Hindlimb muscle (tissue), 1 donor: ENCODE measurements at regions not wholly inside any gene's neighbourhood (a gene's known extent, or its start where the extent isn't known, plus 50 kb on each side); places are given as distances from the start of the nearest gene placed in this dataset.
"Not testable (repeated sequence)": the region's sequence is repeated elsewhere in the genome, so short reads cannot be mapped to it uniquely, and the experiment has no call there.

Experiments used
- DNase-seq: peaks from one replicate; pipeline ENCODE4 v3.0.0-alpha.2; 2013

DNA sequence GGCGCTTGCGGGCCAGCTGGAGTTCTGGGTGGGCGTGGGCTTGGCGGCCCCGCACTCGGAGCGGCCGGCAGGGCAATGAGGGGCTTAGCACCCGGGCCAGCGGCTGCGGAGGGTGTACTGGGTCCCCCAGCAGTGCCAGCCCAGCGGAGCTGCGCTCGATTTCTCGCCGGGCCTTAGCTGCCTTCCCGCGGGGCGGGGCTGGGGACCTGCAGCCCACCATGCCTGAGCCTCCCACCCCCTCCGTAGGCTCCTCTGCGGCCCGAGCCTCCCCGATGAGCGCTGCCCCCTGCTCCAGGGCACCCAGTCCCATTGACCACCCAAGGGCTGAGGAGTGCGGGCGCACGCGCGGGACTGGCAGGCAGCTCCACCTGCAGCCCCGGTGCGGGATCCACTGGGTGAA is 827.6 kb downstream of the PLOD2 start:
- not testable (repeated sequence) for DNase-seq

DNA sequence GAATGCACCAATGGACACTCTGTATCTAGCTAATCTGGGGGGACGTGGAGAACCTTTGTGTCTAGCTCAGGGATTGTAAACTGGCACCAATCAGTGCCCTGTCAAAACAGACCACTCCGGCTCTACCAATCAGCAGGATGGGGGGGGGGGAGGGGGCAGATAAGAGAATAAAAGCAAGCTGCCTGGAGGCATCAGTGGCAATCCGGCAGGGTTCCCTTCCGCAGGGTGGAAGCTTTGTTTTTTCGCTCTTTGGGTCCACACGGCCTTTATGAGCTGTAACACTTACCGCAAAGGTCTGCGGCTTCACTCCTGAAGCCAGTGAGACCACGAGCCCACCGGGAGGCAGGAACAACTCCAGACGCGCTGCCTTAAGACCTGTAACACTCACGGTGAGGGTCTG is 827.1 kb downstream of the PLOD2 start:
- DNase-seq = no peak

DNA sequence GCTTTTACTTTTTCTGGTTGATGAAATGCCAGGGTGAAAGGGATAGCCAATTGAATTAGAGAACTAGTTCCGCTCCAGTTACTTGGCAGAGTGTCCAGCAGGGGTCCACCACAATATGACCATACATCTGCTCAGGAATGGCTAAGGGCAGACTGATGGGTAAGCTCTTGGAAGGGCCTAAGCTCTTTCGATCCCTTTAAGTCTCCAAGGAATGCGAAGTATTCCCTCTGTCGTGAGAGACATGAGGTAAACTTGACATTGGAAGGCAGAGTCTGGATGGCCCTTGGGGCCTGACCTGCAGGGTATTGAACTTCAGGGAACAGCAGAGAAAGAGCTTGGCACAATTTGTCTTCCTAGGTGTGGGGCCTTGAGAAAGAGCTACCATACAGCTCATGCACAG is 805.8 kb downstream of the PLOD2 start:
- DNase-seq = no peak

DNA sequence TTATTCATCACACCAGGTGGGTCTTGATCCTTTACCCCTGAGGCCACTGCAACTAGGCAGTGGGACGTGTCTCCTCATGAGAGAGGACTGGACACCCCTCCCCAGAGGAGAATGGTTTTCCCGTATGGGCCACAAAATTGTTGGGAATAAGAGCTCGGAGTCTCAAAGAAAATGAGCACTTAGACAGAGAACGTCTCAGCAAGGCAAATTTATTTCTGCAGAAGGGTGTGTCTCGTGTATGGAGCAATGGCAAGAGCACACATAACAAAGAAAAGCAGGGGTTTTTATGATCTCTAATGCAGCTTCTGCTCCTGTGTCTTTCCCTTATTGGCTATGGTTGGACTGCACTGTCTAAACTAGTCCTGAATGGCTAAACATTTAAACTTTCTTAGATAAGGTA is 803.5 kb downstream of the PLOD2 start:
- DNase-seq = no peak

DNA sequence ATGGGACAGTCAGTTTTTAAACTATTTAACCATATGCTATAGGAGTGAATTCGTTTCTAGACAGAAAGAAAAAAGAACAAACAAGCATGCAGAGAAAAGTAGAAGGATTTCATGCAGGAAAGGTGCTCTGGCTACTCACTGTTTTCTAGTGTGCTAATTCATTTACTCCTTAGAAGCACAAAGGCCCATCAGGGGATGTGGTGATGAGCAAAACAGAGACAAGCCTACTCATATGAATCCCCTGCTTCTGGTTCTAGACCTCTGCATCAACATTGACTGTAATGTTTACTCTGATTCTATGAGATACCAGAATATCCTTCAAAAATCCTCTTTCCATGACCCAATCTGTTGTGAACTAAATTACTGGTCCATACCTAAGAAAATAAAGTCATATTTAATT is 801.9 kb downstream of the PLOD2 start:
- no peak for DNase-seq

DNA sequence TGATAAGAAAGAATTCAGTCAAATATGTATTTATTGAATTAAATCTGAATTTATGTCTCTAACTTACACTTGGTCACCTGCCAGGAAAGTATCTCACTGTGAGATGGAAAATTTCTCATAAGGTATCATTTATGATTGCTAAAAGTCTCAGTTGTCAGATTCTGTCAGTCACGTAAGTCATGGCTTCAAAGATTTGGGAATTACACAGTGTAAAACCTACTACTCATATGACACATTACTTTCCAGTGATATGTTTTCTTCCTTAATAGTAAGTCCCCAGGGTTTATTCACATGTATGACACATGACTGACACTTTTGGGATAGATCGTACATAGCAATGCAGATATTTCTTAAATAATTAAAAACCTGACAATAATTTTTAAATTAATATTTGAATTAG is 792.2 kb downstream of the PLOD2 start:
- no peak for DNase-seq

DNA sequence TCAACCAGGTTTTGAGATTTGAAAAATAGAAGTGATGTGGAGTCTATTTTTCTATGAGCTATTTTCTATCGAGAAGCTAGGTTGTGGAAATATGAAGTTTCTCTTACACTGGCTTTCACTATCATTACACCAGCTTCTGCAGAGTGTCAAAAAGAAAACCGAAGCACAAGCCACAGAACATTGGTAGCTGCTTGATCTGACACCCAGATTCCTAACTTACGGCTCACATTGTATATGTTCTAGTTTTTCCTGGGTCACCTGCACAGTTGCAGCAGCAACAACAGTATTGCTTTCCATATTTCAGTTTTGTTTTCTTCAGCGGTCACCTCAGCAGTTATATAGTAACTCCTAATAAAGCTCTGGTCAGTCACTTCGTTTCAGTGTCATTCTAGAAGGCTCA is 790.1 kb downstream of the PLOD2 start:
- DNase-seq = no peak

DNA sequence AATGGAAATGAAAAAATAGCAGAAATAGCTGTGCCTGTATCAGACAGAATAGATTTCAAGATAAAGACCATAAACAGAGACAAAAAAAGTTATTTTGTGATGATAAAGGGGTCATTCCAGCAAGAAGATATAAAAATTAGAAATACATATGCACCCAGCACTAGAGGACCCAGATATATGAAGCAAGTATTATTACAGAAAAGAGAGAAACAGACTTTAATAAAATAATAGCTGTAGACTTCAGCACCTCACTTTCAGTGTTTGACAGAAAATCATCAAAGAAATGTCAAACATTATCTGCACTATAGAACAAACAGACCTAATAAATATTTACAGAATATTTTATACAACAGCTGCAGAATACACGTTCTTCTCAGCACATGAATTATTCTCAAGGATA is 783.7 kb downstream of the PLOD2 start:
- DNase-seq = no peak

DNA sequence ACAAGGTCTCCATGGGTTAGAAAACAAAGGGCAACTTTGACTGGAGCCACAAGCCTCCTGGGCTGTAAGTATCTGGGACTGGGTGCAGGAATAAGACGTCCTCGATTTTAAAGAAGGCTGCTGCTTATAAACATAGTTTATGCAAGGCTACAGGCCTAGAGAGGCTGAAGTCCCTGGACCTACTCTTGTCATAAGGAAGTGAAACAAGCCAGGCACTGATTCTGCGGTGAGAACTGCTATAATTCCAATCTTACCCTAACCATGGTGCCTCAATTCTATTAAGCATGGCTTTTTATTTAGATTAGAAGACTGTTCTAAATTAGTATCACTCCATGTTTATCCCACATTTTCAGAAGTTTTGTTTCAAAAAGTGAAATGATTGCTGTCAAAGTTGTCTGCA is 777.6 kb downstream of the PLOD2 start:
- DNase-seq = no peak

DNA sequence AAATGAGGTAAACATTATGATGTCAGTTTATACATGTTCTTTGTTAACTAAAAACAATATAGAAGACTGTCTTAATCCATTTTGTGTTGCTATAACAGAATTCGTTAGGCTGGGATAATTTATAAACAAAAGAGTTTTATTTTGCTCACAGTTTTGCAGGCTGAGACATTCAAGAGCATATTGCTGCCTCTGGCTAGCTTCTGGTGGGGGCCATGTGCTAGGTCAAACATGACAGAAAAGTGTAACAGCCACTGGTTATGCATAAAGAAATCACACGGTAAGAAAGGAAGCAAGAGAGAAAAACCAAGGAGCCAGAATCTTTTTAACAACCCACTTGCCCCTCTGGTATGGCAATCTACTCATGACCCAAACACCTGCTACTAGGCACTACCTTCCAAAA is 776.7 kb downstream of the PLOD2 start:
- DNase-seq = no peak

DNA sequence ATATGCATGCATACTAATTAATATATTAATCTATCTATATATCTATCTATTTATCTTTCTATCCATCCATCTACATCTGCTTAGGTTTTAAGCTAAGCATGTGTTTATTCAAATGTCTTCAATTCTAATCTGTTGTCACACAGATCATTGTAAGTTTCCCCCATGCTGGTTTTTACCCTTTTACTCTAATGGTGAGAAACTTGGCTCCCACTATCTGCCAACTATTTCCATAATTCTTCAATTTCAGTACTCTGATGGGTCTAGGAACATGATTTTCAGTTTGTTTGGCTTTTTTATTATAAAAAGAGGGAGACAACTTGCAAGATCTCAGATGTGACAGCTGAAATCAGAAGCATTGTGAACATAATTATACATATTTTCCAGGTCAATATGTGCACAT is 773.8 kb downstream of the PLOD2 start:
- no peak for DNase-seq

DNA sequence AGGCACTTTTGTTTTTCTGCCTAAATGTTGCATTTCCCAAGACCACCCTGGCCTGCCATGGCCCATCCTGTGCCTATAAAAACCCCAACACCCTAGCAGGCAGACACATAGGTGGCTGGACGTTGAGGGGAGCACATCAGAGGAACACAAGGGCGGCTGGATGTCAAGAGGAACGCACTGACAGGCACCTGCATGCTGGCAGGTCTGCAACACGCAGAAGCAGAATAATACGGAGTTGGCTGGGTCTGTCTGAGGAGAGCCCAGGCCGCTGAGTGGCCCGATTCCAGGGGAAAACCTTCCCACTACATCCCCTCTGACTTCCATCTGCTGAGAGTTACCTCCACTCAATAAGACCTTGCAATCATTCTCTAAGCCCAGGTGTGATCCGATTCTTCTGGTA is 765.6 kb downstream of the PLOD2 start:
- DNase-seq = no peak

DNA sequence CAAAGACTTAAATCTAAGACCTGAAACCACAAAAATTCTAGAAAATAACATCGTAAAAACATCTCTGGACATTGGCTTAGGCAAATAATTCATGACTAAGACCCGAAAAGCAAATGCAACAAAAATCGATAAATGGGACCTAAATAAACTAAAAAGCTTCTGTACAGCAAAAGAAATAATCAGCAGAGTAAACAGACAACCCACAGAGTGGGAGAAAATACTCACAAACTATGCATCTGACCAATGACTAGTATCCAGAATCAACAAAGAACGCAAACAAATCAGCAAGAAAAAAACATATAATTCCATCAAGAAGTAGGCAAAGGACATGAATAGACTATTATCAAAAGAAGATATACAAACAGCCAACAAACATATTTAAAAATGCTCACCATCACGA is 749.4 kb downstream of the PLOD2 start:
- DNase-seq = no peak

DNA sequence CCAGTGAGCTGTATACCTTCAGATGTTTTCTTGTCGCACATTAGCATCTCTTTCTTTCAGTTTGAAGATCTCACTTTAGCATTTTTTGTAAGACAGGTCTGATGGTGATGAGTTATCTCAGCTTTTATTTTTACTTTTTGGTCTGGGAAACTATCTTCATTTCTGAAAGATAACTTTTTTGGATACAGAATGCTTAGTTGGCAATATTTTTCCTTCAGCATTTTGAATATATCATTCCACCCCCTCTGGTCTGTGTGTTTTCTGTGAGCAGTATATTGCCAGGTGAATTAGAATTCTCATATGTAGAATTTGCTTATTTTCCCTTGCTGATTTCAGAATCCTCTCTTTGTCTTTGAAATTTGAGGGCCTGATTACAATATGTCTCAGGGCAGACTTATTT is 743.3 kb downstream of the PLOD2 start:
- no peak for DNase-seq

DNA sequence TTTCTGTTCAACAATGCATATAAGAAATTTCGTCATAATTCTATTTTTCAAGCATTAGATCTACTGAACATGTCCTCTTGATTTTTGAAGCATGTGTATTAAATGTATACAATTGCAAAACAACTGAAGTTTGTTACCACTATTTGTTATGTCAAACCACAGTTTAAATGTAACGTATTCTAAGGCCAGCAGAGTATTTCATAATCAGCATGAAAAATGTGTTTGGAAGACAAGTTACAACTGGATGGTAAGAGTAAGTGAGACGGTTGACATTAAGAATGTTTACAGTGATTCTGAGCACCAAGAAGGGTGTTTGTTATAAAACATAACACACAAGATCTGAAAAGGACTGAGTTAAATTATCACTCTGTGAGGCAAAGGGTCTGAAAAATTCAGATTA is 738.4 kb downstream of the PLOD2 start:
- no peak for DNase-seq

DNA sequence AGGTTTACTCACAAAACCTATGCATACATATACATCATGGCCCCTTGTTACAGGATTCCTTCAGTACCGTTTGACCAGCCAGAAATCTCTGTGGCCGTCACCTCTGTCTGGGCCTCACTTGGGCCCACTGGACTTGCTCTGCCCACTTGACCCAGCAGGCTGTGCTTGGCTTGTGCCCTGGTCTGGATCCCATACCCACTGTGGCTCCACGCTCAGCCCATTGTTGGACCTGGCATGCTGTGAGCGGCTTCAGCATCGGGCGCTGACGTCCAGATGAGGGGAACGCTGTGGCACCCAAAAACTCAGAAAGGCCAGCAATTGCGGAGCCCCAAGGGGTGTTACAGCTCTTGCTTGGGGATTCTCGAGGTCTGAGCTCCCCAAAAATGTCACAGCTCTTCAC is 733.6 kb downstream of the PLOD2 start:
- no peak for DNase-seq

DNA sequence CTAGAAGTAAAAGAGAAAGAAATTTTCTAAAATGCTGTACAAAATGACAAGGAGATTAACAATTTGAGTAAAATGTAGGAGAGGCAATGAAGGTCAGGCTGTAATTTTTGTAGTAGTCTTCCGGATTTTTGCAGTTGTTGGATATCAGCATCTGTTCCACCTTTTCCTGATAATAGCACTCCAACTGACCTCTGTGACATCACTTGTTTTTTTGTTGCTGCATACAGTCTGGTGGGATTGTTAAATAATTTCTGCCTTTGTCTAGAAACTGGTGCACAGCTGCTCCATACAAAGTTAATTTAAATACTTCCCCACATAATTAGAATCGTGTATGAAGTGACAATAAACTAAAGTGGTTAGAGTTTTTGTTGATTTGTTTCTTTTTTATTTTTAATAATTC is 731.4 kb downstream of the PLOD2 start:
- no peak for DNase-seq

DNA sequence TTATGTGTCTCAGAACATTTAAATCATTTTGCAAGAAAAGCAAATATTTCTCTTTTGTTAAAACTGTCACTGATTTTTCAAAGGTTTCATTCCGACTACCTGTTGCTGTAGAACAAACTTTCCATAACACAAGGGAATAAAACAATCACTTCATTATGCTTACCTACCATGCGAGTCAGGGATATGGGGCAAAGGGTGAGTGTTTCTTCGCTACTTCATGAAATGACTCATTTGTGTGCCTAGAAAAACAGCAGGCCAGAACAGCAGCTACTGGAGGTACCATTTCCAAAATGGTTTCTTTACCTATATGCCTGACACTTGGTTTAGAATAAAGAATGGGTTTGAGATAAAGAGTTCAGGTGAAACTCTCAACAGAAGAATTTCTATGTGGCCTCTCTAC is 712.5 kb downstream of the PLOD2 start:
- no peak for DNase-seq

DNA sequence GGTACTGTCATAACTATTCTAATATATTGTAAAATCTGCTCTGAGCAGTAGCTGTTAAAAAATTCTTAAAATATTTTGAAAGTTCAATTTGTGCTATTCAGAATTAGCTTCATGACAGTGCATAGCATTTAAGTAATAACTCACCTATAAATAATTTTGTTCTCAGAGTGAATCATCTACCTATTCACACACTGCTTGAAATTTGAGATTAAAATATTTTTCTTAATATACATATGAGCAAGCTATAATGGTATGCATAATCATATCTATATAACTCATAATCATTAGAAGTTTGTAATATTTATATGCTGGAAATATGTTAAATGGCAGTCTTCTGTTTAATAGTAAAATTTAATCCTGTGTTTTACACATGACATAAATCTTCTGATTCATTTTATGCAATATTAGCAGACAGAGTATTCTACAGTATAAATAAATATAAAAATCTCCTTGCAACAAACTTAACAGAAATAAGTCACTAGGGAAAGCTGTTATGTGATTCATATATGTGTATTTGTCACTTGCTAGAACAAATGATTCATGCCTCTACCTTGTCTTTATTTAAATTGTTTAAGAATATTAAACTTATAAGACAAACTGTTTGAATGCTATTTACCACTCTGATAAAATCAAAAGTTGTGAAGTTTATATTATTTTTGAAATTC is 710.8 kb downstream of the PLOD2 start:
- DNase-seq = no peak

DNA sequence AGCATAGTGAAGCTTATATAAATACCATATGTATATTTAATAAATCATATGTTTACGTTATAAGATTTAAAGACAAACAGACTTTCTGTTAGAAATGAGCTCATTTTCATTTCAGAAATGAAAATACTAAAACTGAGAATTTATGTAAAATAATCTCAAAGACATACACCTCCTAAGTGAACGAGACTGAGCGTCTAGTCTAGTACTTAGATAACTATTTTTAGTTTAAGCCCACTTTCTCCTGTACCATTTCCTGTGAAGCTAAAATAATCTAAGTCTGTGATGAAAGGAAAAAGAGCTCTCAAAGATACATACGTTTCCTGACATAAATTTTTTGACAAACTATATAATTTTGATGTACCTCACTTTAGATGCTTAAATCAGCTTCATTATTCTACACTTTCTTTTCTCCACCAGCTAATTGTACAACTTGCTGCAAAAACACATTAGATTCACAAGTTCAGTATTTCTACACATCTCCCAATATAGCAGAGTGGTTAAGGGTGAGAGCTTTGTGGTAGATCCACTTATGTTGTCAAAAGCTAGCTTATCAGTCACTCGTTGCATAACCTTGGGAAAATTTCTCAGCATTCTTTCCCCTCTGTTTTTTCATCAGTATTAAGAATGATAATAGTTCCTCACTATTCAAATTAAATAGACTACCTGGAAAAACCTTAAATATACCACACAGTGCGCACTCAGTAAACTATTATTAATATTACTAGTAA is 703.0 kb downstream of the PLOD2 start:
- no peak for DNase-seq

DNA sequence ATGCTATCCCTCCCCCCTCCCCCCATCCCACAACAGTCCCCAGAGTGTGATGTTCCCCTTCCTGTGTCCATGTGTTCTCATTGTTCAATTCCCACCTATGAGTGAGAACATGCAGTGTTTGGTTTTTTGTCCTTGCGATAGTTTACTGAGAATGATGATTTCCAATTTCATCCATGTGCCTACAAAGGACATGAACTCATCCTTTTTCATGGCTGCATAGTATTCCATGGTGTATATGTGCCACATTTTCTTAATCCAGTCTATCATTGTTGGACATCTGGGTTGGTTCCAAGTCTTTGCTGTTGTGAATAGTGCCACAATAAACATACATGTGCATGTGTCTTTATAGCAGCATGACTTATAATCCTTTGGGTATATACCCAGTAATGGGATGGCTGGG is 701.3 kb downstream of the PLOD2 start:
- not testable (repeated sequence) for DNase-seq

DNA sequence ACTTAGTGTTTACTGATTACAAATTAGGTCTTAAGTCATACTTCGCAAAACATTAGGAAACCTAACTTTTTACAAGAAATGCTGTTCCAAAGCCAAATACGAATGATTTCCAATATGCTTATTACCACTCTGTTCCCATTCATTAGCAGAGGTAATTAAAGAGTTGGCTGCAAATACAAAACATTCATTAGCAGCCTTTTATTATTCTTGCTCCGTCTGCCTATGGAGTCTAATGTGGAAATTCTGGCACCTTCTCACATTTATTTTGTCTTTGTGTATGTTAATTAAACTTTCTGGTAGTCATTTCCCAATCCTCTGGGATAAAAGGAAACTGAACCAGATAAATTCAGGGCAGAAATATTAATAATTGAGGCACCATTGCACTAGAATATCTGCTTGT is 689.0 kb downstream of the PLOD2 start:
- no peak for DNase-seq

DNA sequence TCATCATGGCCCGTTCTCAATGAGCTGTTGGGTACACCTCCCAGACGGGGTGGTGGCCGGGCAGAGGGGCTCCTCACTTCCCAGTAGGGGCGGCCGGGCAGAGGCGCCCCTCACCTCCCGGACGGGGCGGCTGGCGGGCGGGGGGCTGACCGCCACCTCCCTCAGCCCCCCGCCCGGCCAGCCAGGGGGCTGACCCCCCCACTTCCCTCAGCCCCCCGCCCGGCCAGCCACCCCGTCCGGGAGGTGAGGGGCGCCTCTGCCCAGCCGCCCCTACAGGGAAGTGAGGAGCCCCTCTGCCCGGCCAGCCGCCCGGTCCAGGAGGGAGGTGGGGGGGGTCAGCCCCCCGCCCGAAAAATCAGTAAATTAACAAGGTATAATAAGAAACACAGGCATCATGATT is 678.2 kb downstream of the PLOD2 start:
- not testable (repeated sequence) for DNase-seq

DNA sequence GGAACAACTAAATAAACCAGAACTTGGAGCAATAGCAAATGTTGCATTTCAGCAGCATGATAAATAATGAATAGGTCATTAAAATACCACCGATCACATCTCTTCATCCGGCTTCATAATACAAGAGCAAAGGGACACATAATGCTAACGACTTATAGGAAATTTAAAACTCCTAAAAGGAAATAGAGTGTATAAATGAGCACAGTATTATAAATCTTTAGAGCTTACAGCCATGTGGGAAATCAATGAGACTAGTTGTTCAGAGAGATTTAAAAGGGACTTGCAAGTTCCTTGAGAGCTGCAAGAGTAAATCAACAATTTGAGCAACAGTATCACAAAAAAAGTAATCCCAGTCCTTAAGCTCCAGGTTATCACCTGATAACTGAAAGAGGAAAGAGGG is 677.0 kb downstream of the PLOD2 start:
- DNase-seq = no peak

DNA sequence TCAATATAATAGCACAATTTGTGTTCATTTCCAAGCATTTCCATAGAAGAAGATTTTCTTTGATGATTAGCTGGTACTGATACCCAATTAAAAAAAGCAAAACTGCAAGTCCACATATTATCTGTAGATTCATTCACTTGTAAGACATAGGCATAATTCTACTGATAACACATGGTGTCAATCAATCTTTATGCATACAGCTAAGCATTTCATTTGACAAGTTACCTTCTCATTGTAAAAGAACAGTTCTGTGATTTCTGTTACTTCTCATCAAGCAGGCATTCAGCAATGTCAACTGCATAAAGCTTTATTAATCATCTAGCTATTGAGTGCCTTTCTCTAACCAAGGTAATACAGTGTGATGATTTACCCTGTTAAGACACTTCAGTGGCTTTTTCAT is 672.0 kb downstream of the PLOD2 start:
- no peak for DNase-seq
